NCI-H345 treated with DMSO at 0.1 percent for 48 hours (cell line): ENCODE measurements at regions not wholly inside any gene's neighbourhood (a gene's known extent, or its start where the extent isn't known, plus 50 kb on each side); places are given as distances from the start of the nearest gene placed in this dataset.

ENCODE experiments used
- DNase-seq: peaks from one replicate; lab custom pipeline; 2025; ENCODE audit not compliant: unreplicated experiment; lab: John Stamatoyannopoulos, UW

DNA sequence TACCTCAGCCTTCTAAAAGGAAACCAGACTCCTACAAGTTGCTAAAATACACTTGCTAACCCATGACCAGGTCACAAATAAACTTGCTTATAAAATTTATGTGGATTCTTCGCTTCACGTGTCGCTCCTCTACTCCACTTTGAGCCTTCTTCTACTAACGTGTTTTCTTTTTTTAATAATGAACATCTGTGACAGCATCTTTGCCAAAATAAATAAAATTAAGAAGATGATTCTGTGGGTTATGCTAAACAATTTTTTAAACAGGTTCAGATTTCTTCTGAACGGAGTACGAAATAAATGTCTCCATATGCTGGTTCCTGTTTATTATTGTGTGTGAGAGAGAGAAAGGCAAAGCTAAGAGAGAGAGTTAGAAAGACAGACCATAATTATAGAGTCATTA lies 735.8 kb downstream of the LTN1 start:
- DNase-seq, result no peak

DNA sequence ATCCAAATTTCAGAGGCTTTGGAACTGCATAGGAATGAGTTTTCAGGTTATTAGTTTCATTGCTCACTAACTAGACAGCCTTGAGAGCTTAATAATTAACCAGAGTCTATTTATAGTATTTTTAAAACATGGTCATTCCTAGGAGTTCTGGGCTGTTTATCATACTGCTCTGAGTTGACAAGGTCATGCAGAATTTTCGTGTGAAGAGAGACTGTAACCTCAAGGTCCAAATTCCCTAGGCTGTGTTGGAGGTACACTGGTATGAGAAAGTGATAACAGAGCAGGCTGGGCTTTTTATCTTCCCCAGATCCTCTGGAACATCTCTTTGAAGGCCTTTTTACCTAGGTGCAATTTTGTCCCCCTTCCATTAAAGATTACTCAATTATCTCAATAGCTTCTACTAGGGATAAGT lies 736.3 kb downstream of the LTN1 start:
- DNase-seq, result no peak

DNA sequence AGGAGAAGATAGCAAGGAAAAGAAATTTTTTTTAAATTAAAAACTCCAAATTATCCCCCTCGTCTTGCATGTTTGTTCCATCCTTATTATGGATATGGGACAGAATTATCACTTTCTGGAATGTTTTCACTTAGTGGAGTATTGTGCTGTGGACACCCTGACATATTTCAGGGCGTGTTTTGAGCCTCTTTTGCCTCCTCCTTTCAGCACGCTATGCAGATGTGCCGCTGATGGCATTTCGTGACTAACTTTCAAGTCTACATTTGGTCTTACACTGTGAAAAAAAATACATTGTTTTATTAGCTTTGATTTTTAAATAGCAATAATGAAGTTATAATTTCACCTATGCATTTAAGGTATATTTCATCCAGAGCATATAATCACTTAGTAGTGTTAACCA lies 738.7 kb downstream of the LTN1 start:
- no peak for DNase-seq

DNA sequence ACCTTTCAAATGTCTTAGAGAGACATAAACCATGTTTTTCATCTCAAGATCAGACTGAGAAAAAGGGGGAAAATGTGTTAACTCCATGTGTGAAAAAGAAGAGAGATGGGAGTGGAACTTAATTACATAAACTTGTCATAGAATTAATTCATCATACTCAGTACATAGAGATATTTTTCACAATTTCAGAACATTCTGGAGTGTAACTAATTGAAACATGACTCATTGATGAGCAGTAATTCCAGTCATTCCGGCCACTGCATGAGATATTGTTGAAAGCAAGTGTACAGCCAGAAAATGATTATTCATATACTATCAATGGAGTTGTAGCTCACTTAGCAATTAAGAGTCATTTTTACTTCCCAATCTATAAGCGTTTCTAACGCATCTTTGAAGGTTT lies 739.3 kb downstream of the LTN1 start:
- no peak for DNase-seq

DNA sequence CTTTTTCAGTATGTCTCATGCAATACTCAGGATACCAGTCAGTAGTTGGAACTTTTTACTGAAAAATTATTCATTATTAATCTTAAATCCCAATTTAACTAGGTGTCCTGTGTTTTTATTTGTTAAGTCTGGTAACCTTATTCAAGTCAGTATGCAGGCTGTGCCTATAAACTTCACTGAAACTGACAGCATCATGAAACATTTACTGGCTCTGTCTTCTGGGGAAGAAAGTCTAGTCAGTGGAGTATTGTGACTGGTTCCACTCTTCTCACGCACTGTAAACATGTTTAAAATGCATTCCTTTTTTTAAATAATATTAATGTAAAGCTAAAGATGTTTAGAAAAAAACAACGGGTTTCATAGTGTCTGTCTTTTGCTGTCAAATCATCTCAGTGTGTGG lies 739.7 kb downstream of the LTN1 start:
- DNase-seq, result no peak

DNA sequence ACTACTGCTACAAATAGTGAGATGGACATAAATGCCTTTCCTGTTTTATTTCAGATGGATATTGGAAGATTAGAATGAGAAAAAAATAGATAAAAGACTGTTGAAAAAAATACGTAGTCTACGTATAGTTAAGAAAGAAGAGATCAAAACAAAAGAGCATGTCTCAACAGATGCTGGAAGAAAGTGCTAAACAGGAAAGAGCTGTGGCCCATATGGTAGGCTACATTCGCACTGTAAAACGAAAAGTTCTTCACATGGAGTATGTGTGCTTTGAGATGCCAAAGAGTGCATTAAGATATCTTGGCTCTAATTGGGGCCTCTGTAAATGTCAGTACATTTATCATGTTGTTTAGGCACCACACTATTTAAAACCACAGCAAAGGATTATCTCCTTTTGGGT lies 741.7 kb downstream of the LTN1 start:
- DNase-seq, result no peak

DNA sequence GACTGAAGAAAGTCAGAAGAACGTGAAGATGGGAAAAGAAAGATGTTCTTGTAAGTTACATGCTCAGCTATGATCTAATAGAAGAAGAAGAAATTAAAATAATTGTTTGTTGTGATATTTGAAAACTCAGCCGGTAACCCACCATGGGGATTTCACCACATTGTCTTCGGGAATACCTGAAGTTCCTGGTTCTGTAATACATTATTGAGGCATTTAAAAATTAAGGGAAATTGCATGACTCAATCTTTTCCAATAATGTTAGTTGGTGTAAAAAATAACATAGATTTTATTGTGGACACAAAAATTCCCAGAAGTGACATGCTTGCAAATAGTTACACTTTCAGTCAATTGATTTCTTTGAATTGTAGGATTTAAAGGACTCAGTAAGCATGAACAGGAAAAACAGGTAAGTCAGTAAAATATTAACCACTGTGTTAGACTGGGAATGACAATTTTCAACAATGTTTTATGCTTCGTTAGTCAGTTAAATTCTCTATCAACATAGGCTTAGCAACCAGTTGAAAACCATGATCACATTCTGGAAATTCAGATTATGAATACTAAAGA lies 745.1 kb downstream of the LTN1 start:
- no peak for DNase-seq

DNA sequence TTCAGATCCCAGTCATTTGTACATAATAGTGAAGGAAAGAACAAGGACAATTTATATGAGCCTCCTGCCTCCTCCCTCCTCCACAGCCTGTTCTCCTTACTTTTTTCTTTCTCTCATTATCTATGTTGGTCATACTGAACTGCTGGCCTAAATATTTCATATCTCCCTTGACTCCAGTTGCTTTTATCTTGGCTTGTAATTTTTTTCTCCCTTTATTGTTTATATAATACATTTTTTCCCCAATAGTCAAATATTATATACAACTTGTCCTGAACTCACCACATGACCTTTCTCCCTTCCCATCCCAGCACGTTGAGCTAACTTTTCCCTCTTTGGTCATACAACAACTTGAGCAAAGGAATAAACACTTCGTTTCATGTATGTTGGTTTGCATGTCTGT lies 752.1 kb downstream of the LTN1 start:
- DNase-seq, result no peak

DNA sequence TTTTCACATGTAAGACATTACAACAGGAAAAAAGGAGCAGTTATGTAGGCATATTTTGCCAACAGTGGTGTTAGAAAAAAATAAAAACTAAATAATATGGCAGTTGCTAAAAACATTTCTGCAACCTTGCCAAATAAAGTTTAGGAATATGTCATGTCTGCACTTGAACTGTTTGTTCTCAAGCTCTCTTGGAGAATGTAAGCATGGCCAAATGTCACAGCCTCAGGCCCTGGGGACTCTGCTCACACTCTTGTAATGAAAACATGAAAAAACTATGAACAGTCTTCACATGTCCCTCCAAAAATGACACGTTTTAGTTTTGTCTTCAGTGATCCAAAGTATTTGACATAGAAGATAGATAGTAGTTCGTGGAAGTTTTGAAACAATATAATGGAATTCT lies 753.3 kb downstream of the LTN1 start:
- DNase-seq, result no peak

DNA sequence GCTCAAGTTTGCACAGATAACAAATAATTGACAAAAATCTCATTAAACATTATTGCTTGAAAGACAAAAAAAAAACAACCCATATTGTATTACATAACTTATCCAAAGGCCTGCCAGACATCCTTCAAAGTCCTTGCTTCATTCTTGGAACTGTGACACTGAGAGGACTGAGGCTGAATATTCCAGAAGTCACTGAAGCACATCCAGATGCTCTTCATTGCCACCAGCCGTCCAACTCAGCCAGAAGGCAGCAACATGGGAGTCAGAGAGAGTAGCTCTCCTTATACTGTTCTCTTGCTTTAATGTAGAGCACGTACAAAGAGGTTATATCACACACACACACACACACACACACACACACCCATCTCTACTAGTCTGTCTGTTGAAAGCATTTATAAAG lies 755.0 kb downstream of the LTN1 start:
- no peak for DNase-seq

DNA sequence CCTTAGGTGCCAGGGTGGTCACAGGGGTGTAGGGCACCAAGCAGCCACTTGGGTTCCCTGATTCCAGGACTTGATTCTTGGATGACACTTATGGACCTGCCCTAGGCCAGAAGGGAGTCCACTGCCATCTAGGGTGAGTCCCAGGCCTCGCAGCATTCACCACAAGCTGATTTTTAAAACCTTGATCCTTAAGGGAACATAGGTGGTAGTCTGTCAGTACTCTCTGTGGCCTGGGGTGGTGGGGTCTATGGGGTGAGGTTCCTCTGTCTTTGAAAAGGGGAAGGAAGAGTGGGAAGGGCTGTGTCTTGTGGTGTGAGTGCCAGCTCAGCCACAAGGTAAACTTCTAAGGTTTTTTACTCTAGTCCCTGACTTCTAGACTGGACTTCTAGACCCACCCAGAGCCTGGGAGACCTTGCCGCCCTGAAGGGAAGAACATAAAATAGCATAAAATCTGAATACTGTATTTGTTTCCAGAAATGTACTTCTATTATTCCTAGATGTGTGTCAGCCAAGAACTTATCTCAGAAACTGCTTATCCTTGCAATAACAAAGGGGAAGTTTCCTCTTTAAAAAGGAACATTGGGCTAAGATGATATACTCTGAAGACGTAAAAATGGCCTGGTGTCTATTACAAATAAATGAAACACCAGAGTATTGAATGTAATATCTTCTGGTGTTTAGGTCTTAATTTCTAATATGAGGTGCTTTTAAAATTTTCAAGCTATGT lies 757.3 kb downstream of the LTN1 start:
- DNase-seq, result no peak

DNA sequence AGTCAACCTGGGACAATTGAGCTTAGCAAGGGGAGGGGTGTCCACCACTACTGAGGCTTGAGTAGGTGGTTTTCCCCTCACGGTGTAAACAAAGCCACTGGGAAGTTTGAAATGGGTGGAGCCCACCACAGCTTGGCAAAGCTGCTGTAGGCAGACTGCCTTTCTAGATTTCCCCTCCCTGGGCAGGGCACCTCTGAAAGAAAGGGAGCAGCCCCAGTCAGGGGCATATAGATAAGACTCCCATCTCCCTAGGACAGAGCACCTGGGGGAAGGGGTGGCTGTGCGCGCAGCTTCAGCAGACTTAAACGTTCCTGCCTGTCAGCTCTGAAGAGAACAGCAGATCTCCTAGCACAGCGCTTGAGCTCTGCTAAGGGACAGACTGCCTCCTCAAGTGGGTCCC lies 758.4 kb downstream of the LTN1 start:
- DNase-seq, result no peak

DNA sequence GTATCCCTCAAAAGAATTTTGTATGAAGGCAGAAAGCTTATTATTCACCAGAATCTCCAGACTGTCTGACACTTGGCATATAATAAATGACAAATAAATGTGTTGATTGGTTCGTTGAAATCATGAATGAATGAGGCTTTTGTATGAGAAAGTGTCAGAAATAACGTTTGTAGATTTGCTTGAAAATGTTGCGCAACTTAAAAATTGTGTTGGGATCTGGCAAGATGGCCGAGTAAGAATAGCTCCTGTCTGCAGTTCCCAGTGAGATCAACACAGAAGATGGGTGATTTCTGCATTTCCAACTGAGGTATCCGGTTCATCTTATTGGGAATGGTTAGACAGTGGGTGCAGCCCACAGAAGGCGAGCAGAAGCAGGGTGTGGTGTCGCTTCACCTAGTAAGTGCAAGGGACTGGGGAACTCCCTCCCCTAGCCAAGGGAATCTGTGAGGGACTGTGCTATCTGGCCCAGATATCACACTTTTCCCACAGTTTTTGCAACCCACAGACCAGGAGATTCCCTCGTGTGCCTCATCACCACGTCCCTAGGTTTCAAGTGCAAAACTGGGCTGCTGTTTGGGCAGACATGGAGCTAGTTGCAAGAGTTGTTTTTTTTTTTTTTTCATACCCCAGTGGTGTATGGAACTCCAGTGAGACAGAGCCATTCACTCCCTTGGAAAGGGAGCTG lies 759.0 kb downstream of the LTN1 start:
- no peak for DNase-seq

DNA sequence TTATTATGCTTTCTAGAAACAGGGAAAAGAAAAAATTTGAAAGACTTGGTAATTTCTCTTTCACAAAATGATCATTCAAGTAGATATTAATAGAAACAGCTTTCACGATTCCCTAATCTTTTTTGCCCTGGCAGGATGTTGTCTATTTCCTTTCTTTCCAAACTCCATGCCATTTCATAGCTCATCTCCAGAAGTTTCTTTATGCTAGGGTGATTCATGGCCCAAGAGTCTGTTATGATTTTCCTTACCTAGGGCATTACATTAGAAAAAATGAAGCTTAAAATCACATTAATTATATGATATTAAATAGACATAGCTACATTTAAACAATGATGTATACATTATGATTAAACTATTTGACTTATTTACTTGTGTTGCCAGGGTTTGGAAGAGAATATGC lies 762.1 kb downstream of the LTN1 start:
- DNase-seq, result no peak

DNA sequence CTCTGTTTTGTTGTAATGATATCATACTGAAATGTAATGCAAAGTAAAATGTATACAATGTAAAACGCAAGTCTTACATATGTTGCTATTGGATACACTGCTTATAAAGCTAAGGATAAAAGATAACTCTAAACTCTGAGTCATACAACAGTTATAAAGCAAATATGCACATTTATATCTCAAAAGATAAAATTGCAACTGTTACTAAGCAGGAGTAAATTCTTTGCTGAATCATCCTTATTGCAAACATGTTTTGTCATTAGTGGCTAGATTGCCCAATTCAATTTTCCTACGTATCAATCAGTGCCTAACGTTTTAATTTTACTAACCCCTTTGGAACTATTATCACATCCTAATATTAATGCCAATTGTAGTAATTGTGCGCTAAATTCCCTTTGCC lies 762.9 kb downstream of the LTN1 start:
- DNase-seq, result no peak

DNA sequence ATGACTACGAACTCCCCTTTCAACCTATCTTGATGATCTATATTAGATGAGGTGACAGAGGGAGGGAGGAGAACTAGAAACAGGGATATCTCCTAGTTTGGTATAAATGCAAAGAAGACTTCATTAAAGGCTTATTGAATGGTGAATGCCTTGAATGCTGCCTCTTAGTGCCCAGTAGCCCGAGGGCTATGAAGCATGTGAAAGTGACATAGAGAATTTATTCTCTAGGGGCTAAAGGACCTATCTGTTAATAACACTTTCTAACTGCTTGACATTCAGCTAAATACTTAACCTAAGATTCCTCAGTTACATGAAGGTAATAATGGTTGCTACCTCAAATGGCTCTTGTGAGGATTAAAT lies 764.1 kb downstream of the LTN1 start:
- DNase-seq, result no peak

DNA sequence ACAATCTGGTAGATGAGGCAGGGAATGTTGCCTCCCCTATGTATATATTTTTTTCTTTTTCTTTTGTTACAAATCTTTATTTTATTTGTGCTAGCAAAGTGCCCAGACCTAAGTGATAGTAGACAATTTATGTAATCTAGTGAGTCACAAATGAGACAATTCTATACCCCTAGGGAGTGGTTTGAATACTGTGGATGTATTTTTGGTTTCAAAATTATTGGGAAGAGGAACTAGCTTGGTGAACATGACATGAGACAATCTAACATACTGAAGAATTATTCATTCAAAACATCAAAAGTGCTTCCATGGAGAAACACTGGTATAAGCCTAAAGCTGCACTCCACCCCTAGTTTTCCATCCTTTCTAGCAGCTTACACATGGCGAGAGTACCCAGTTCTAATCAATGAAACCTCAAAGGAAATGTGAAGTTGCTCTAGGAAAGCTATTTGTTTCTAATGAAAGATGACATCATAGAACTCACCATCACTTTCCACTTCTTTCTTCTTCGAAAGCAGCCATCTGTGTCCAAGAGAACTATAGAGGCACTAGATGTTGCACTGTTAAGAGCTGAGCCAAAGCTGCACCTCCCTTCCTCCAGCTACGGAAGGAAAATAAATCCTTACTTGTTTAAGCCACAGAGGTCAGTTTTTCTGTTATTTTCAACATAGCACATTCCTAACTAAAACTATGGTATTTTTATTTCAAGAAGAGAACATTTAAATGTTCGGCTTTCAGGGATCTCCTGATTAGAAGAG lies 764.6 kb downstream of the LTN1 start:
- DNase-seq, result no peak

DNA sequence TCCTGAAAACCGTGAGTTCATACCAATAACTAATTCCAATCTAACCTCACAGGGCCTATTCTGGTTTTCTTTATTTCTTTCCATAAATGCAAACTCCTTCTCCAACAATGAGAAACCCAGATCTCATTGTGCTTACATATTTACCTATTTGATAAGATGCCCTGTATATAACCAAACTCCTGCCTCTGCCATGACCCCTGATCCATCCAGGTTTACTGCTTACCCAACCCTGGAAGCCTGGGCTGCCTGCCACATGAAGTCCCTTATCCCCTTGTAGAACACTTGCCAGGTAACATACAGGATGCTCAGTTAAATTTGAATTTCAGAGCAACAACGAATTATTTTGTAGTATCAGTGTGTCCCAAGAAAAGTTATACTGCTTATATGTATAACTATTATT lies 766.1 kb downstream of the LTN1 start:
- DNase-seq, result no peak

DNA sequence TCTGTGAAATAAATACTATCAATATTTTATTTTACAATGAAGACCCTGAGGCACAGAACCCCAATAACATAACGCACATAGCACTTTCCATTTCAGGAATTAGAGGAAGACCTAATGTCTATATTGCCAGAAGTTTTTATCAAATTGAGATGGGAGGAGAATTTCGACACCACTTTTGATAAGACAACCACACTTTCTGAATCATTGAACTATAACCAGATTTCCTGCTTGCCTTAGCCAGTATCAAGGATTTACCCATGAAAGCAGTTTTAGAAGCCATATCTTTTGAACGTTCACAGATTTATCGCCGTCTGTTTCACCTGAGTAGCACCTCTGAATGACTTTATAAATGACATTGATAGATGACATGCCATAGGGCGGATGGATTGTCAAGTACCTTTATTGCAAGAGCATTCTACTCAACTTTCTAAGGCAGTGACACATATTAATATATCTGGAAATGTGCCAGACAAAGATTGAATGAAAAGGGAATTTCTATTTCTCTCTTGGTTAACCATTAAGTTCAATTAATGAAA lies 768.4 kb downstream of the LTN1 start:
- no peak for DNase-seq

DNA sequence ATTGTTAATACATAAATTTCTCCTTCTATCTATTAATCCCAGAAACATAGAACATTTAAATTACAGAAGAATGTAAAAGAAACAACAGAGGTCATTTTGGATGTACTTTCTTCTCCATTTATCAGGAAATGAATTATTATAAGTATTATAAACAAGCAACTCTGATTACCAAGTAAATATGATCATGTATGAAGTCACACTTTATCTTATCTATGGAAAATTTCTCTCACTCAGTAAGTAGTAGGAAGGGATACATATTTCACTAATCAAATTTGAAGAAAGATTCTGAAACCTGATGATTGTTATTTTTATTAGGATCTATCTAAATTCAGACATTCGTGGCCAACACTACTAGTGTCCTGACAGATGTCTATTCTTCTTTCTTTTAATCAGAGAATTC lies 770.7 kb downstream of the LTN1 start:
- DNase-seq, result no peak

DNA sequence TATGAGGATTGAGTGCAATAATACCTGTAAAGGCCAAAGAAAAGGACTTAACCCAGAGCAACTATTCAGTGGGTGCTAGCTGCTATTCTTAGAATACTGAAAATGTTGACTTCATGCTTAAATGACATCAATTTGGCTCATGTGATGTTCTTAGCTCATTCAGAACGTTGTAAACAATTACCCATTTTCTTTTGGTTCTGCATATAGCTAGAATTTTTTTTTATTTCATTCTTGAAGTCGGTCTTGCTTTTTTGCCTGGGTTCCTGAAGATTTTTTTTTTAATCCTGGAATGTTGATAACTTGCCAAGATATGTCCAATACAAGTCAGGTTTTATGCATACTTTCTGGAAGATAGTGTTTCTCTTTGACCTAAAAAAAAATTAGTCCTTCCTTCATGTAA lies 772.0 kb downstream of the LTN1 start:
- DNase-seq, result no peak
